Panc1 (cell line): ENCODE measurements at regions not wholly inside any gene's neighbourhood (a gene's known extent, or its start where the extent isn't known, plus 50 kb on each side); places are given as distances from the start of the nearest gene placed in this dataset.
A peak's percentile ranks its signal among the peaks of the same experiment; 100 is the strongest.

ENCODE experiments used
- ATAC-seq: fragments of 200-7000 bp; cut with Tn5 transposase; 2 replicates; pipeline ENCODE4 v1.9.1; 2020; ENCODE audit warnings: mild to moderate bottlenecking, moderate library complexity
- BruUV-seq: library from RNA; stranded (reverse); fragments of 400-500 nt; replicated peaks from 2 replicates; lab custom pipeline; 2021; lab: Mats Ljungman, UMichigan
- CTCF ChIA-PET: fragments of 300-600 bp; sonication (Branson Sonifier 250); formaldehyde crosslinking; loops from one replicate; lab custom pipeline; 2022; ENCODE audit warnings: antibody characterized with exemption; lab: Charles Lee
- POLR2A ChIA-PET: fragments of 300-600 bp; sonication (Branson Sonifier 250); formaldehyde crosslinking; loops from one replicate; lab custom pipeline; 2022; ENCODE audit warnings: antibody characterized with exemption; lab: Charles Lee
- DNase-seq: peaks from one replicate; pipeline ENCODE4 v3.0.0-alpha.2; 2010; ENCODE audit warnings: low read depth, low spot score
- H3K27ac ChIP-seq: 2 replicates; pipeline ENCODE4 v1.5.1; 2011; ENCODE audit warnings: mild to moderate bottlenecking, low read length, inconsistent platforms
- H3K27me3 ChIP-seq: fragments of 200-500 bp; sonication (Bioruptor generic); 2 replicates; pipeline ENCODE4 v1.6.0; 2014; ENCODE audit warnings: low read length, inconsistent platforms; ENCODE audit not compliant: control insufficient read depth, insufficient read depth
- H3K36me3 ChIP-seq: fragments of 200-500 bp; sonication (Bioruptor generic); 2 replicates; pipeline ENCODE4 v1.5.1; 2014; ENCODE audit warnings: inconsistent platforms, mild to moderate bottlenecking, low read length, moderate library complexity; ENCODE audit not compliant: control insufficient read depth, insufficient read depth
- H3K4me1 ChIP-seq: 2 replicates; pipeline ENCODE4 v1.5.1; 2011; ENCODE audit warnings: inconsistent platforms, mild to moderate bottlenecking, low read length, moderate library complexity; ENCODE audit not compliant: control insufficient read depth, insufficient read depth
- H3K4me3 ChIP-seq, 2 experiments: 2 replicates each; pipeline ENCODE4 v1.5.1; 2011 to 2012; ENCODE audit warnings: low read depth in 2 of 2, low read length in 2 of 2, mild to moderate bottlenecking in 2 of 2, inconsistent platforms in 1 of 2, moderate library complexity in 1 of 2
- H3K9me3 ChIP-seq: fragments of 200-500 bp; sonication (Bioruptor generic); 2 replicates; pipeline ENCODE4 v1.5.1; 2014; ENCODE audit warnings: low read depth, mild to moderate bottlenecking, inconsistent platforms, low read length, moderate library complexity; ENCODE audit not compliant: control insufficient read depth, insufficient read depth
- POLR2AphosphoS5 ChIP-seq: IDR thresholded peaks from 2 replicates; pipeline ENCODE4 v1.6.1; 2012; ENCODE audit warnings: mild to moderate bottlenecking, low read depth, low read length, moderate library complexity
- SIN3A ChIP-seq: IDR thresholded peaks from 2 replicates; pipeline ENCODE4 v1.6.1; 2012; ENCODE audit warnings: low read depth, mild to moderate bottlenecking, low read length, moderate library complexity, borderline replicate concordance; ENCODE audit not compliant: insufficient read depth
- TCF7L2 ChIP-seq: IDR thresholded peaks from 2 replicates; pipeline ENCODE4 v1.6.1; 2011; ENCODE audit warnings: mild to moderate bottlenecking, low read depth, low read length, inconsistent platforms
- in situ Hi-C: cut with HindIII; loops from 2 replicates; pipeline ENCODE4 v1.10.0; 2016; ENCODE audit warnings: low sequenced_read_pairs, low pct_unique_long_range_greater_than_20kb
- intact Hi-C: fragments of 100-400 bp; cut with micrococcal nuclease; formaldehyde crosslinking; loops from one replicate; pipeline ENCODE4 v1.10.0; 2022; ENCODE audit not compliant: unreplicated experiment
- TF ChIP-seq, protein P1 (sequence below), 2 experiments: IDR thresholded peaks; 2 replicates each; pipeline ENCODE4 v1.6.1; 2011 to 2012; ENCODE audit warnings: low read depth in 2 of 2, control low read depth in 1 of 2, low read length in 1 of 2, mild to moderate bottlenecking in 1 of 2, moderate library complexity in 1 of 2; ENCODE audit not compliant: insufficient read depth in 1 of 2
- TF ChIP-seq, protein P2 (sequence below): fragments of 450-650 bp; IDR thresholded peaks from 2 replicates; pipeline ENCODE4 v1.5.1; 2017; ENCODE audit warnings: mild to moderate bottlenecking

DNA sequence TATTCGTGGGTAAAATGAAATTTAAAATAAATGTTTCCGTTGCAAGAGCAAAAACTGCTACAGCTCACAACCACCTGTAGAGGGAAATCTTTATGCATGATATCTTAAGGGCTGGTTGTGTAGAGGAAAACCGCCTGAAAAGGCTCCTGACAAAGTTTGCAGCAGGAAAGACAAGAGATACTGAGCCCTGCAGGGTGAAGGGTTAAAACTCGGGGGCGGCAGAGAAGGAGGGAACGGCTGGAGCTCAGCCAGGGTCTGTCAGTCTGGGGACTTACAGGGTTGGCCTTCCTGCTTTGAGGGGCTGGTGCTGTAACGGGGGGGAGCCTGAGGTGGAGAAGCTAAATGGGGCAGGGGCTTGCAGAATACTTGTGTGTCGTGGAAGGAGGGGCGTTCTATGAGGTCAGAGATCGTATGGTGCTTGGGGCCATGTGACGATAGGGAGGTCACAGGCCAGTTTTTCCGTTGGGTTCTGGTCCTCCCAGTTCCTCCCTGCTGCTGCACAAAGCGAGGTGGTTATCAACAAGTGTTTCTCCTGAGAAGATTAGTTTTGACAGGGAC is 122.9 kb upstream of the HSD17B12 start:
- intact Hi-C loops (no loop called here), in situ Hi-C loops (no loop called here)
- DNase-seq (no peak), ATAC-seq (peak; percentile 54; the same call in 1 of the 2 replicates)
- H3K27me3 ChIP-seq: peaks cover 47% of the 10 kb centered on the region
- CTCF ChIA-PET: no interaction called here
- no TSS peak for BruUV-seq
- H3K36me3 ChIP-seq: no peaks in the 10 kb centered on the region
- H3K9me3 ChIP-seq: no peaks in the 10 kb centered on the region
- no peak overlapping the region for H3K27ac ChIP-seq
- TF ChIP-seq, protein P1, sequence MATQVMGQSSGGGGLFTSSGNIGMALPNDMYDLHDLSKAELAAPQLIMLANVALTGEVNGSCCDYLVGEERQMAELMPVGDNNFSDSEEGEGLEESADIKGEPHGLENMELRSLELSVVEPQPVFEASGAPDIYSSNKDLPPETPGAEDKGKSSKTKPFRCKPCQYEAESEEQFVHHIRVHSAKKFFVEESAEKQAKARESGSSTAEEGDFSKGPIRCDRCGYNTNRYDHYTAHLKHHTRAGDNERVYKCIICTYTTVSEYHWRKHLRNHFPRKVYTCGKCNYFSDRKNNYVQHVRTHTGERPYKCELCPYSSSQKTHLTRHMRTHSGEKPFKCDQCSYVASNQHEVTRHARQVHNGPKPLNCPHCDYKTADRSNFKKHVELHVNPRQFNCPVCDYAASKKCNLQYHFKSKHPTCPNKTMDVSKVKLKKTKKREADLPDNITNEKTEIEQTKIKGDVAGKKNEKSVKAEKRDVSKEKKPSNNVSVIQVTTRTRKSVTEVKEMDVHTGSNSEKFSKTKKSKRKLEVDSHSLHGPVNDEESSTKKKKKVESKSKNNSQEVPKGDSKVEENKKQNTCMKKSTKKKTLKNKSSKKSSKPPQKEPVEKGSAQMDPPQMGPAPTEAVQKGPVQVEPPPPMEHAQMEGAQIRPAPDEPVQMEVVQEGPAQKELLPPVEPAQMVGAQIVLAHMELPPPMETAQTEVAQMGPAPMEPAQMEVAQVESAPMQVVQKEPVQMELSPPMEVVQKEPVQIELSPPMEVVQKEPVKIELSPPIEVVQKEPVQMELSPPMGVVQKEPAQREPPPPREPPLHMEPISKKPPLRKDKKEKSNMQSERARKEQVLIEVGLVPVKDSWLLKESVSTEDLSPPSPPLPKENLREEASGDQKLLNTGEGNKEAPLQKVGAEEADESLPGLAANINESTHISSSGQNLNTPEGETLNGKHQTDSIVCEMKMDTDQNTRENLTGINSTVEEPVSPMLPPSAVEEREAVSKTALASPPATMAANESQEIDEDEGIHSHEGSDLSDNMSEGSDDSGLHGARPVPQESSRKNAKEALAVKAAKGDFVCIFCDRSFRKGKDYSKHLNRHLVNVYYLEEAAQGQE (IDR thresholded peaks at IDR 0.05; ENCODE audit: insufficient read depth in 1 of 2, low read depth in 2 of 2, low read length in 1 of 2): no peak
- TF ChIP-seq POLR2AphosphoS5: no peak
- TF ChIP-seq, protein P2, sequence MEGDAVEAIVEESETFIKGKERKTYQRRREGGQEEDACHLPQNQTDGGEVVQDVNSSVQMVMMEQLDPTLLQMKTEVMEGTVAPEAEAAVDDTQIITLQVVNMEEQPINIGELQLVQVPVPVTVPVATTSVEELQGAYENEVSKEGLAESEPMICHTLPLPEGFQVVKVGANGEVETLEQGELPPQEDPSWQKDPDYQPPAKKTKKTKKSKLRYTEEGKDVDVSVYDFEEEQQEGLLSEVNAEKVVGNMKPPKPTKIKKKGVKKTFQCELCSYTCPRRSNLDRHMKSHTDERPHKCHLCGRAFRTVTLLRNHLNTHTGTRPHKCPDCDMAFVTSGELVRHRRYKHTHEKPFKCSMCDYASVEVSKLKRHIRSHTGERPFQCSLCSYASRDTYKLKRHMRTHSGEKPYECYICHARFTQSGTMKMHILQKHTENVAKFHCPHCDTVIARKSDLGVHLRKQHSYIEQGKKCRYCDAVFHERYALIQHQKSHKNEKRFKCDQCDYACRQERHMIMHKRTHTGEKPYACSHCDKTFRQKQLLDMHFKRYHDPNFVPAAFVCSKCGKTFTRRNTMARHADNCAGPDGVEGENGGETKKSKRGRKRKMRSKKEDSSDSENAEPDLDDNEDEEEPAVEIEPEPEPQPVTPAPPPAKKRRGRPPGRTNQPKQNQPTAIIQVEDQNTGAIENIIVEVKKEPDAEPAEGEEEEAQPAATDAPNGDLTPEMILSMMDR: peak; percentile 30; the same call in 1 of the 2 replicates
- TF ChIP-seq SIN3A: no peak
- no peak for TF ChIP-seq TCF7L2
- POLR2A ChIA-PET: no interaction called here
- no peak overlapping the region for H3K4me3 ChIP-seq
- peaks cover 7% of the 10 kb centered on the region for H3K4me1 ChIP-seq

DNA sequence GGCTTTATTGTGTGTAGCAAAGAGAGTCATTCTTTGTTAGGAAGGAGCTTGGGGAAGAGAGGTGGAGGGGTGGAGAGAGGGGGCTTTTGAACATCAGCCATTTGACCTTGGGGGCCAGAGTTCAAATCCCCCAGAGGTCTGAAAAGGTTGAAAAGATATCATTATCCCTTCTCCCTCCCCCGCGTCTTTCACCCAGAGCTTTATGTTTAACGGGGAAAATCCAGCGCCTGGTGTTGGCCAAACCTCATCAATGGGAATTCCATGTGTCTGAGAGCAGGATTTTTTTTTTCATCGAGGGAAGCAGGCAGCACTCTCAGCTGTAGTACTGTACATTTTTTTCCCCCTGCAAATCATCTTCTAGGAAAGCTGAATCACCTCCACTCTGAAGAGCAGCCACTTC is 122.4 kb upstream of the HSD17B12 start:
- CTCF ChIA-PET: no interaction called here
- Histone ChIP-seq H3K27me3 (peaks cover 47% of the 10 kb centered on the region), H3K9me3 (no peaks in the 10 kb centered on the region), H3K4me1 (peaks cover 7% of the 10 kb centered on the region), H3K36me3 (no peaks in the 10 kb centered on the region), H3K27ac (no peak overlapping the region), H3K4me3 (no peak overlapping the region)
- POLR2A ChIA-PET: no interaction called here
- in situ Hi-C loops: no loop called here
- TF ChIP-seq POLR2AphosphoS5: no peak
- no peak for DNase-seq
- intact Hi-C loops: no loop called here
- BruUV-seq: no TSS peak
- ATAC-seq: no peak

DNA sequence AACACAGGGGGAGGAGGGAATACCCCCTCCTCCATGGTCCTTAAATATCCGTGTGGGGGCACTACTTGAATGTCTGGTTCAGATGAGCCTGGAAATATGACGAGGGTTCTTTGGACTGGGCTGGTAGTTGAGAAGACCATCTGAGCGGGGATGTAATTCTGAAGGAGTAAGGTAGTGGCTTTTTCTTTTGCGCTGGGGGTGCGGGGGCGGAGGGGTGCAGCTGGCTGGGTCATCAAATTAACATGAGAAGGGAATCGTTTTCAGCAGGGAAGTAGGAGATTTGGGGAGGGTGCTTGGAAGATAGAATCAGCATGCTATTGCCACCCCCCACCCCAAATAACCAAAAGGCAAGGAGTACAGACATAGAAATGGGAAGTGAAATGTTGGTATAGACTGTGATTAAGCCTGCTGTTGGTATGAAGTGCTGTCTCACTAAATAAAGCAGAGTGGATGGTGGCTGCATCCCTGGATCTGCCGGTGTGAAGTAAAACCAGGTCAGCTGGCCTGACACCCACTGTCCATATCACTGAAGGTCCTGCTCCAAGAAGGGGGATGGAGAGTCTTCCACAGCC is 121.9 kb upstream of the HSD17B12 start:
- H3K9me3 ChIP-seq: no peaks in the 10 kb centered on the region
- DNase-seq: no peak
- in situ Hi-C loops (no loop called here), intact Hi-C loops (no loop called here)
- H3K4me1 ChIP-seq: peaks cover 7% of the 10 kb centered on the region
- ChIA-PET POLR2A (no interaction called here), CTCF (no interaction called here)
- H3K36me3 ChIP-seq: no peaks in the 10 kb centered on the region
- no peak overlapping the region for H3K27ac ChIP-seq
- TF ChIP-seq, protein P2: no peak
- TF ChIP-seq TCF7L2 (no peak), SIN3A (no peak), POLR2AphosphoS5 (no peak)
- TF ChIP-seq, protein P1 (IDR thresholded peaks at IDR 0.05; ENCODE audit: insufficient read depth in 1 of 2, low read depth in 2 of 2, low read length in 1 of 2): no peak
- no peak overlapping the region for H3K4me3 ChIP-seq
- no TSS peak for BruUV-seq
- H3K27me3 ChIP-seq: peaks cover 47% of the 10 kb centered on the region
- no peak for ATAC-seq
